PC-3 (cell line): ENCODE measurements at regions not wholly inside any gene's neighbourhood (a gene's known extent, or its start where the extent isn't known, plus 50 kb on each side); places are given as distances from the start of the nearest gene placed in this dataset.

Experiments used
- ATAC-seq: fragments of 200-7000 bp; cut with Tn5 transposase; 2 replicates; pipeline ENCODE4 v1.9.1; 2020; ENCODE audit warnings: mild to moderate bottlenecking, moderate library complexity
- BruUV-seq: library from RNA; stranded (reverse); fragments of 400-500 nt; replicated peaks from 2 replicates; lab custom pipeline; 2021; lab: Mats Ljungman, UMichigan
- CTCF ChIA-PET: fragments of 300-600 bp; sonication (Branson Sonifier 250); formaldehyde crosslinking; loops from one replicate; lab custom pipeline; 2022; ENCODE audit warnings: antibody characterized with exemption; lab: Charles Lee
- POLR2A ChIA-PET: fragments of 300-600 bp; sonication (Branson Sonifier 250); formaldehyde crosslinking; loops from one replicate; lab custom pipeline; 2022; ENCODE audit warnings: antibody characterized with exemption; ENCODE audit not compliant: unreplicated experiment; lab: Charles Lee
- DNase-seq: peaks from one replicate; pipeline ENCODE4 v3.0.0-alpha.2; 2015
- H2AFZ ChIP-seq: fragments of 300-600 bp; sonication (generic); 2 replicates; pipeline ENCODE4 v1.6.0; 2016; ENCODE audit warnings: antibody characterized with exemption, low read length
- H3F3A ChIP-seq: fragments of 300-600 bp; sonication (generic); one replicate; pipeline ENCODE4 v1.6.0; 2017; ENCODE audit warnings: antibody characterized with exemption, low read length, control low read depth, mild to moderate bottlenecking; ENCODE audit not compliant: unreplicated experiment
- H3K27ac ChIP-seq: fragments of 300-600 bp; sonication (generic); 2 replicates; pipeline ENCODE4 v1.5.1; 2016; ENCODE audit warnings: mild to moderate bottlenecking, low read length
- H3K27me3 ChIP-seq: fragments of 300-600 bp; sonication (generic); 2 replicates; pipeline ENCODE4 v1.6.1; 2016; ENCODE audit warnings: low read length, mixed read lengths
- H3K36me3 ChIP-seq: fragments of 300-600 bp; sonication (generic); 2 replicates; pipeline ENCODE4 v1.6.1; 2016; ENCODE audit warnings: low read depth, mixed run types, low read length, mixed read lengths
- H3K4me1 ChIP-seq: fragments of 300-600 bp; sonication (generic); 2 replicates; pipeline ENCODE4 v1.5.1; 2016; ENCODE audit warnings: low read length; ENCODE audit not compliant: insufficient read depth
- H3K4me2 ChIP-seq: fragments of 300-600 bp; sonication (generic); 2 replicates; pipeline ENCODE4 v1.6.0; 2016; ENCODE audit warnings: low read length
- H3K4me3 ChIP-seq: fragments of 300-600 bp; sonication (generic); 2 replicates; pipeline ENCODE4 v1.5.1; 2016; ENCODE audit warnings: mild to moderate bottlenecking, low read length, mixed read lengths
- H3K79me2 ChIP-seq: fragments of 300-600 bp; sonication (generic); 2 replicates; pipeline ENCODE4 v1.6.1; 2017; ENCODE audit warnings: low read length, mixed read lengths
- H3K9ac ChIP-seq: fragments of 300-600 bp; sonication (generic); 2 replicates; pipeline ENCODE4 v1.6.0; 2016; ENCODE audit warnings: mild to moderate bottlenecking, low read length
- H3K9me2 ChIP-seq: fragments of 300-600 bp; sonication (generic); replicated peaks from 2 replicates; pipeline ENCODE4 v1.6.1; 2016; ENCODE audit warnings: mixed run types, low read length, mixed read lengths
- H3K9me3 ChIP-seq: fragments of 300-600 bp; sonication (generic); 2 replicates; pipeline ENCODE4 v1.6.1; 2016; ENCODE audit warnings: low read length, mixed read lengths
- H4K20me1 ChIP-seq: fragments of 300-600 bp; sonication (generic); 2 replicates; pipeline ENCODE4 v1.6.1; 2016; ENCODE audit warnings: low read length, mixed read lengths
- EZH2 ChIP-seq: fragments of 300-600 bp; sonication (generic); IDR thresholded peaks from one replicate; pipeline ENCODE4 v1.6.1; 2017; ENCODE audit warnings: antibody characterized with exemption, mild to moderate bottlenecking, low read length; ENCODE audit not compliant: unreplicated experiment
- EZH2phosphoT487 ChIP-seq: fragments of 300-600 bp; sonication (generic); IDR thresholded peaks from 2 replicates; pipeline ENCODE4 v1.6.1; 2018; ENCODE audit warnings: mild to moderate bottlenecking, antibody characterized with exemption, low read length, borderline replicate concordance
- intact Hi-C: fragments of 100-400 bp; cut with micrococcal nuclease; formaldehyde crosslinking; loops from 2 replicates; pipeline ENCODE4 v1.9.0; 2023
- TF ChIP-seq, protein P1 (sequence below): fragments of 300-600 bp; sonication (generic); conservative IDR thresholded peaks from 2 replicates; pipeline ENCODE4 v1.5.1; 2017; ENCODE audit warnings: antibody characterized with exemption, low read depth, mild to moderate bottlenecking, low read length

DNA sequence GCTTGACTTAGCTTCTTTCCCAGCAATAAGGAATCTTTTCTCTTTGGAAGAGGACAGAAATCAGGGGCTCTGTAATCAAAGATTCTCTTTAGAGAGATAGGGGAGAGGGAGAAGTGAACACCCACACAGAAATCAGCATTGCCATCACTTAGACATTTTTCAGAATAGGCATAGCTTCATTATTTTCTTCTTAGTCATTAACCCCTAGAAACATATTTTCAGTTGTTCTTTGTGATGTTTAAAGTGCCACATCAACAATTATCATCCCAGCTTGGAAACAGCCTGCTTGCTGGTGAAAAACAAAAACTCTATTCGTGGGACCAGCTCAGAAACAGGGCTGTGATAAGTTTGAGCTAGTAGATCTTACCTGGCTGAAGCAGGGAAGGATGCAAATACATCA, 88.3 kb upstream of the SLC44A3 start:
- ATAC-seq (no peak), DNase-seq (no peak)
- ChIA-PET CTCF (no interaction called here), POLR2A (no interaction called here)
- Histone ChIP-seq H3K36me3 (no peaks in the 10 kb centered on the region), H3K79me2 (no peaks in the 10 kb centered on the region), H3K27ac (no peak overlapping the region), H3K4me3 (no peak overlapping the region), H3K9me3 (no peaks in the 10 kb centered on the region), H3K27me3 (no peaks in the 10 kb centered on the region), H3F3A (no peaks in the 10 kb centered on the region), H3K9me2 (no peaks in the 10 kb centered on the region), H3K4me1 (peaks cover 26% of the 10 kb centered on the region), H3K9ac (no peak overlapping the region), H3K4me2 (no peak overlapping the region), H2AFZ (no peak overlapping the region), H4K20me1 (no peaks in the 10 kb centered on the region)
- intact Hi-C loops = no loop called here
- BruUV-seq = no TSS peak
- TF ChIP-seq EZH2 = no peak
- no peak for TF ChIP-seq EZH2phosphoT487
- TF ChIP-seq, protein P1, sequence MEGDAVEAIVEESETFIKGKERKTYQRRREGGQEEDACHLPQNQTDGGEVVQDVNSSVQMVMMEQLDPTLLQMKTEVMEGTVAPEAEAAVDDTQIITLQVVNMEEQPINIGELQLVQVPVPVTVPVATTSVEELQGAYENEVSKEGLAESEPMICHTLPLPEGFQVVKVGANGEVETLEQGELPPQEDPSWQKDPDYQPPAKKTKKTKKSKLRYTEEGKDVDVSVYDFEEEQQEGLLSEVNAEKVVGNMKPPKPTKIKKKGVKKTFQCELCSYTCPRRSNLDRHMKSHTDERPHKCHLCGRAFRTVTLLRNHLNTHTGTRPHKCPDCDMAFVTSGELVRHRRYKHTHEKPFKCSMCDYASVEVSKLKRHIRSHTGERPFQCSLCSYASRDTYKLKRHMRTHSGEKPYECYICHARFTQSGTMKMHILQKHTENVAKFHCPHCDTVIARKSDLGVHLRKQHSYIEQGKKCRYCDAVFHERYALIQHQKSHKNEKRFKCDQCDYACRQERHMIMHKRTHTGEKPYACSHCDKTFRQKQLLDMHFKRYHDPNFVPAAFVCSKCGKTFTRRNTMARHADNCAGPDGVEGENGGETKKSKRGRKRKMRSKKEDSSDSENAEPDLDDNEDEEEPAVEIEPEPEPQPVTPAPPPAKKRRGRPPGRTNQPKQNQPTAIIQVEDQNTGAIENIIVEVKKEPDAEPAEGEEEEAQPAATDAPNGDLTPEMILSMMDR = no peak

DNA sequence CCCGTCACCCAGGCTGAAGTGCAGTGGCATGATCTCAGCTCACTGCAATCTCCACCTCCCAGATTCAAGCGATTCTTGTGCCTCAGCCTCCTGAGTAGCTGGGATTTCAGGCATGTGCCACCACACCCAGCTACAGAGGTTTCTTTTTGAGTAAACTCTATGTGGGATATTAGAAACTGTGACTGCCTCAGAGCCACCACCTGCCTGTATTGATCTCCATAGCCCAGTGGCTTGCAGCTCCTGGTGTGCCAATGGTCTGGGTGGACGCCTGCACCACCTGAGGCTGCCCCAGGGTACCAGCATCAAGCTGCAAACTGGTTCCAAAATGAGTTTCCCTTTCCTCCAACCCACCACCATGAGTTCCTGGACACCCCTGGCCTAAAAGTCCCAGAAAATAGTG, 89.7 kb upstream of the SLC44A3 start:
- no TSS peak for BruUV-seq
- no peaks in the 10 kb centered on the region for H3F3A ChIP-seq
- H3K27me3 ChIP-seq = no peaks in the 10 kb centered on the region
- intact Hi-C loops = no loop called here
- peaks cover 30% of the 10 kb centered on the region for H3K4me1 ChIP-seq
- ChIA-PET POLR2A (no interaction called here), CTCF (no interaction called here)
- DNase-seq (no peak), ATAC-seq (no peak)
- H3K36me3 ChIP-seq = no peaks in the 10 kb centered on the region
- no peaks in the 10 kb centered on the region for H3K9me2 ChIP-seq
- no peak overlapping the region for H3K9ac ChIP-seq
- H3K4me2 ChIP-seq = no peak overlapping the region
- no peaks in the 10 kb centered on the region for H3K79me2 ChIP-seq
- no peaks in the 10 kb centered on the region for H3K9me3 ChIP-seq
- no peaks in the 10 kb centered on the region for H4K20me1 ChIP-seq
- no peak overlapping the region for H2AFZ ChIP-seq
- H3K4me3 ChIP-seq = no peak overlapping the region
- no peak overlapping the region for H3K27ac ChIP-seq
- TF ChIP-seq EZH2phosphoT487 = no peak
- no peak for TF ChIP-seq EZH2
- TF ChIP-seq, protein P1 = no peak

DNA sequence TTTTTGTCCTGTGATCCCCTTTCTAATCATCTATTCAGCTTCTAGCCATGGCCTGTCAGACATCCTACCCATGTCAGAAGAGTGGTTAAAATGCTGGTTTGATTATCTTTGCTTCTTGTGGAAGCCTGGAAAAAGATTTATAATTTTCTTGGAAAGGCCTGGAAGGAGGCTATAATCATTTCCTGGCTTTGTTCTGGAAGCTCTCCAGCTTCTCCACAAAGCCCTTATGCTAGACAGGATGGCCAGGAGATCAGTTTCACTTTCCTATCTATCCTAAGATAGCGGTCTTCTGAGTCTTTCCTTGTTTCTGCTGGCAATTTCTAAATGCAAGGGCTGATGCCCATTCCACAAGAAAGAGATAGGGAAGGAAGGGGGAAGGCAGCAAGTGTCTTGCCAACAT, 90.9 kb upstream of the SLC44A3 start:
- Histone ChIP-seq H3K9me3 (no peaks in the 10 kb centered on the region), H3K4me3 (no peak overlapping the region), H3K4me2 (no peak overlapping the region), H3K36me3 (no peaks in the 10 kb centered on the region), H3F3A (no peaks in the 10 kb centered on the region), H4K20me1 (no peaks in the 10 kb centered on the region), H3K4me1 (peaks cover 30% of the 10 kb centered on the region), H2AFZ (no peak overlapping the region), H3K9ac (no peak overlapping the region), H3K9me2 (no peaks in the 10 kb centered on the region), H3K27ac (no peak overlapping the region), H3K79me2 (no peaks in the 10 kb centered on the region), H3K27me3 (no peaks in the 10 kb centered on the region)
- ChIA-PET POLR2A (interaction anchor here (0.6 kb wide), 1 partner anchor 213 kb away, joined by 3 read pairs; no protein-coding TSS in a partner anchor), CTCF (no interaction called here)
- ATAC-seq = no peak; the same call in 1 of the 2 replicates
- intact Hi-C loops = loop anchor here (2.0 to 5.0 kb wide), 3 partner anchors 22 to 122 kb away; no protein-coding TSS in a partner anchor
- DNase-seq = peak; percentile 50
- BruUV-seq = no TSS peak
- no peak for TF ChIP-seq EZH2
- TF ChIP-seq EZH2phosphoT487 = no peak
- TF ChIP-seq, protein P1 = no peak
